NB4 (cell line): ENCODE measurements at regions not wholly inside any gene's neighbourhood (a gene's known extent, or its start where the extent isn't known, plus 50 kb on each side); places are given as distances from the start of the nearest gene placed in this dataset.

Experiments used
- MAX ChIP-seq: IDR thresholded peaks from 2 replicates; pipeline ENCODE4 v1.6.1; 2011; ENCODE audit warnings: low read depth, low read length
- MYC ChIP-seq: IDR thresholded peaks from 2 replicates; pipeline ENCODE4 v1.6.1; 2011; ENCODE audit warnings: low read depth, low read length

GRCh38 chr2:59752512-59752911 is 800.9 kb downstream of the BCL11A start:
- TF ChIP-seq MAX (no peak), MYC (no peak)
